ENCODE measurements at regions not wholly inside any gene's neighbourhood (a gene's known extent, or its start where the extent isn't known, plus 50 kb on each side); places are given as distances from the start of the nearest gene placed in this dataset.

- no peaks in the 10 kb centered on the region for H3K4me1 ChIP-seq
- intact Hi-C loops (cut with DNase I), result no loop called here
- H3K36me3 ChIP-seq (ENCODE audit: insufficient read depth in 1 of 2, low read depth in 1 of 2), result no peaks in the 10 kb centered on the region
- H3K9me3 ChIP-seq, result no peaks in the 10 kb centered on the region
- H3K27me3 ChIP-seq (ENCODE audit: insufficient read depth in 3 of 3, low read length in 2 of 3), result no peaks in the 10 kb centered on the region
- DNase-seq, result no peak
- ATAC-seq, result no peak
- no peak for TF ChIP-seq CTCF (IDR thresholded peaks at IDR 0.05)
- H3K4me3 ChIP-seq, result no peak overlapping the region
- no peak overlapping the region for H3K27ac ChIP-seq
These were observed 181.4 kb downstream of the GNAT3 start for GRCh38 chr7:80330434-80330833.

GRCh38 chr7:80324032-80324431 lies 187.8 kb downstream of the GNAT3 start:
- intact Hi-C loops (cut with DNase I), result no loop called here
- 32 to 35% (median 34%) methylated on average over 3 of the region's 3 CpGs for WGBS, 3 donors
- Histone ChIP-seq H3K4me3 (no peak overlapping the region), H3K36me3 (ENCODE audit: insufficient read depth in 1 of 2, low read depth in 1 of 2) (no peaks in the 10 kb centered on the region), H3K27ac (no peak overlapping the region), H3K4me1 (no peaks in the 10 kb centered on the region), H3K9me3 (no peaks in the 10 kb centered on the region), H3K27me3 (ENCODE audit: insufficient read depth in 3 of 3, low read length in 2 of 3) (no peaks in the 10 kb centered on the region)
- ATAC-seq, result no peak
- no peak for TF ChIP-seq CTCF (IDR thresholded peaks at IDR 0.05)
- DNase-seq, result no peak

DNA sequence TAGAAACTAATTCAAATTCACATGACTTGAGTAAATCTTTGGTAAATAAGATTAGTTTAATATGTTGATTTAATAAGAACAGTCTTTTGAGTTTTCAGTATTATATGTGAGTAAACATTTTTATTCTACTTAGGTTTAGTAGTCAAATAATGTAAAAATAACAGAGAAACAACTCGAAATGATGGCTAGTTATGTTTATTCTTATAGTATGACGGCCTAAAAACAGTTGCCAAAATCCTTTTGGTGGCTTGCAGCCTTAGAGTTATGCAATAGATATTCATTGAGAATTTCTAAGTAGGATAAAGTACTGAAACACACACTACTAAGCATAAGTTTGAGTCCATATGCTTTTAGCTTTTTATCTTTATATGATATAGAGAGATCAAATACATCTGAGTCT lies 184.8 kb downstream of the GNAI1 start:
- H3K27ac ChIP-seq, result no peak overlapping the region
- no peak overlapping the region for H3K4me3 ChIP-seq
- DNase-seq (no peak), ATAC-seq (no peak)
- no peak for TF ChIP-seq CTCF (IDR thresholded peaks at IDR 0.05)
- intact Hi-C loops (cut with DNase I), result no loop called here
- H3K36me3 ChIP-seq (ENCODE audit: insufficient read depth in 1 of 2, low read depth in 1 of 2), result no peaks in the 10 kb centered on the region
- H3K27me3 ChIP-seq (ENCODE audit: insufficient read depth in 3 of 3, low read length in 2 of 3), result no peaks in the 10 kb centered on the region
- H3K4me1 ChIP-seq, result no peaks in the 10 kb centered on the region
- WGBS, 3 donors, result 75 to 86% (median 78%) methylated on average over 2 of the region's 2 CpGs
- H3K9me3 ChIP-seq, result no peaks in the 10 kb centered on the region

- intact Hi-C loops (cut with DNase I), result no loop called here
- Histone ChIP-seq H3K27ac (no peak overlapping the region), H3K27me3 (ENCODE audit: insufficient read depth in 3 of 3, low read length in 2 of 3) (no peaks in the 10 kb centered on the region), H3K4me3 (no peak overlapping the region), H3K9me3 (no peaks in the 10 kb centered on the region), H3K36me3 (ENCODE audit: insufficient read depth in 1 of 2, low read depth in 1 of 2) (no peaks in the 10 kb centered on the region), H3K4me1 (no peaks in the 10 kb centered on the region)
- DNase-seq (no peak), ATAC-seq (no peak)
- 73 to 89% (median 82%) methylated on average over 3 of the region's 3 CpGs for WGBS, 3 donors
- no peak for TF ChIP-seq CTCF (IDR thresholded peaks at IDR 0.05)
These were observed 183.4 kb downstream of the GNAI1 start for GRCh38 chr7:80318081-80318480.

DNA sequence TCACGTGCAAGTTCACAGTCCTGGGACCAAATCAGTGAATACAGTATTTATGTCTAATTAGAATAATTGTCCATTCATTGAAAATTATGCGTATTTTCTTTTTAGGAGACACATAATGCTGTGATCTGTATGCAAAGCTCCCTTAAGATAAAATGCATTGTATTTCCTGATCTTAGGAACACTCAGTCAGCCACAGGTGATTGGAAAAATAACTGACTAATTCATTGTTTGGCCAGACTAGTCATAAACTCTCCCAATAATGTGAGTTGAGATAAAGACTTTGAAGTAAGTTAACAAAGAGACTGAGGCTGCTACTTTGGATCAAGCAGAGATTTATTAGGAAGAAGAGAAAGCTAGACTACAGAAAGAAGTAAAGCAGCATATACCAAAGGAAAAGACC lies 182.2 kb downstream of the GNAI1 start:
- Histone ChIP-seq H3K9me3 (no peaks in the 10 kb centered on the region), H3K27me3 (ENCODE audit: insufficient read depth in 3 of 3, low read length in 2 of 3) (no peaks in the 10 kb centered on the region), H3K27ac (no peak overlapping the region), H3K4me3 (no peak overlapping the region), H3K4me1 (no peaks in the 10 kb centered on the region), H3K36me3 (ENCODE audit: insufficient read depth in 1 of 2, low read depth in 1 of 2) (no peaks in the 10 kb centered on the region)
- ATAC-seq (no peak), DNase-seq (no peak)
- 89 to 92% (median 92%) methylated on average over 2 of the region's 2 CpGs for WGBS, 3 donors
- no peak for TF ChIP-seq CTCF (IDR thresholded peaks at IDR 0.05)
- intact Hi-C loops (cut with DNase I), result no loop called here

All from psoas muscle (tissue), 7 donors.